ENCODE measurements at regions not wholly inside any gene's neighbourhood (a gene's known extent, or its start where the extent isn't known, plus 50 kb on each side); places are given as distances from the start of the nearest gene placed in this dataset.

- TF ChIP-seq CTCF (IDR thresholded peaks at IDR 0.05) (no peak), EZH2 (IDR thresholded peaks at IDR 0.05) (no peak)
These were observed 65.7 kb upstream of the PARD3 start for GRCh38 chr10:34880817-34881216.

All from neural progenitor cell (in vitro differentiated cells).